ENCODE measurements at regions not wholly inside any gene's neighbourhood (a gene's known extent, or its start where the extent isn't known, plus 50 kb on each side); places are given as distances from the start of the nearest gene placed in this dataset.
"Not testable (repeated sequence)": the region's sequence is repeated elsewhere in the genome, so short reads cannot be mapped to it uniquely, and the experiment has no call there.

GRCh38 chr6:26957399-26958127 lies 289.9 kb upstream of the PRSS16 start:
- DNase-seq: not testable (repeated sequence)

- not testable (repeated sequence) for DNase-seq
Measured at GRCh38 chr6:26961236-26961635, 286.3 kb upstream of the PRSS16 start.

GRCh38 chr6:27002447-27002846 lies 245.1 kb upstream of the PRSS16 start:
- no peak for DNase-seq

GRCh38 chr6:27007020-27007419 lies 240.5 kb upstream of the PRSS16 start:
- DNase-seq: no peak

DNA sequence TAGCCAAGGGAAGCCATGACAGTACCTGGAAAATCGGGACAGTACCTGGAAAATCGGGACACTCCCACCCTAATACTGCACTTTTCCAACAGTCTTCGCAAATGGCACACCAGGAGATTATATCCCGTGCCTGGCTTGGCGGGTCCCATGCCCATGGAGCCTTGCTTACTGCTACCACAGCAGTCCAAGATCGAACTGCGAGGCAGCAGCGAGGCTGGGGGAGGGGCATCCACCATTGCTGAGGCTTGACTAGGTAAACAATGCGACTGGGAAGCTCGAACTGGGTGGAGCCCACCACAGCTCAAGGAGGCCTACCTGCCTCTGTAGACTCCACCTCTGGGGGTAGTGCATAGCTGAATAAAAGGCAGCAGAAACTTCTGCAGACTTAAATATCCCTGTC lies 238.9 kb upstream of the PRSS16 start:
- not testable (repeated sequence) for DNase-seq

DNA sequence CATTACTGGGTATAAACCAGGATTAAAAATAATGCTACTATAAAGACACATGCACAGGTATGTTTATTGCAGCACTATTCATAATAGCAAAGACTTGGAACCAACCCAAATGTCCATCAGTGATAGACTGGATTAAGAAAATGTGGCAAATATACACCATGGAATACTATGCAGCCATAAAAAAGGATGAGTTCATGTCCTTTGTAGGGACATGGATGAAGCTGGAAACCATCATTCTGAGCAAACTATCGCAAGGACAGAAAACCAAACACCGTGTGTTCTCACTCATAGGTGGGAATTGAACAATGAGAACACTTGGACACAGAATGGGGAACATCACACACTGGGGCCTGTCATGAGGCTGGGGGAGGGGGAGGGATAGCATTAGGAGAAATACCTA lies 233.4 kb upstream of the PRSS16 start:
- DNase-seq: not testable (repeated sequence)

GRCh38 chr6:27016689-27017088 lies 230.8 kb upstream of the PRSS16 start:
- DNase-seq: no peak

GRCh38 chr6:27018401-27018800 lies 229.1 kb upstream of the PRSS16 start:
- DNase-seq: not testable (repeated sequence)

GRCh38 chr6:27019651-27020552 lies 227.6 kb upstream of the PRSS16 start:
- DNase-seq: peak; percentile 75

GRCh38 chr6:27020553-27020880 lies 227.0 kb upstream of the PRSS16 start:
- no peak for DNase-seq

DNA sequence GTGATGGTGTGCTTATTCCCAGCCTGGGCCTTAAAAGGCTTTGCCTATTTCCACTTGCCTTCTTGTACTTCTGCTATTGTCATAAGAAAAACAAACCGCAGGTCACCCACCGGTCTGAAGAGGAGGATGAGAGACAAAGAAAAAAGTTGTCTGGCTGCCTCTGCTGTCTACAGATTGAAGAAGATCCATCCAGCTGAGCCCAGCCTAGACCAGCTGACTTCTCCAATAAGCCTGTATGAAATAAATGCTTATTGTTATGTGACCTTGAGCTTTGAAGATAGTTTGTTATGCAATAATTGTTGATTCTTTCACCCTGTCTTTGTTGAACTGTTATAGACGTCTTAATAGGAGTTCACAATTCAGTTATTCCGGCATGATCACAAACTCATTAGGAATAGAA lies 223.8 kb upstream of the PRSS16 start:
- no peak for DNase-seq

GRCh38 chr6:27025351-27025750 lies 222.2 kb upstream of the PRSS16 start:
- no peak for DNase-seq

DNA sequence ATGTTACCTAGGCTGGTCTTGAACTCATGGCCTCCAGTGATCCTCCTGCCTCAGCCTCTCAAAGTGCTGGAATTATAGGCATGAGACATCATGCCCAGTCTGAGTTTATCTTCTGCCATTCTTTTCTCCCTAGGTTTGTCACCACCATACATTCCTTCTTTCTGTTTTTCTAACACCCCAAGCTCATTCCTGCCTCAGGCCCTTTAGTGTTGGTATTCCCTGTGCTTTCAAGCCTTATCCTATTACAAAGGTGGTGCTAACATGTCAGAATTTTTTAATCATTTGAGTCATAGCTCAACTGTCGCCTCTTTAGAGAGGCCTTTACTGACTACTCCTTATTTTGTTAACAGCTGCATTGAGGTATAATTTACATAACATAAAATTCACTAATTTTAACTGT lies 221.1 kb upstream of the PRSS16 start:
- DNase-seq: no peak

DNA sequence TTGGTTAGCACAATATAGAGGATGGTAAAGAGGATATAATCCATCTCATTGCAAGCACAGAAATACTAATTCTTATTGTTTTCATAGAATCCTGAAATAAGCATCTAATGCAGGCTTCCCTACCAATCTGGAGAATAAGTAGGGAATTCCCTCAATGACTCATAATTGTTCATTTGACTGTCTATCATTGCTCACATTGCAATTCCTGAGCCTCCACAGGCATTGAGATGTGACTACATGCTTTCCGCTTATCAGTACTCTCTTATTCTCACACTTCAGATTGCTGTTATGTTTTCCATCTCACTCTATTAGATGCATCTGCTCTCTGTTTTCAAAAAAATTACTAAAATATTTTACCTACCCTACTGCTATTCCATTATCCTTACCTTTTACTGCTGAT lies 216.2 kb upstream of the PRSS16 start:
- DNase-seq: no peak

- no peak for DNase-seq
Measured at GRCh38 chr6:27038498-27038897, 209.0 kb upstream of the PRSS16 start.

- DNase-seq: no peak
Measured at GRCh38 chr6:27040244-27041042, 207.1 kb upstream of the PRSS16 start.

DNA sequence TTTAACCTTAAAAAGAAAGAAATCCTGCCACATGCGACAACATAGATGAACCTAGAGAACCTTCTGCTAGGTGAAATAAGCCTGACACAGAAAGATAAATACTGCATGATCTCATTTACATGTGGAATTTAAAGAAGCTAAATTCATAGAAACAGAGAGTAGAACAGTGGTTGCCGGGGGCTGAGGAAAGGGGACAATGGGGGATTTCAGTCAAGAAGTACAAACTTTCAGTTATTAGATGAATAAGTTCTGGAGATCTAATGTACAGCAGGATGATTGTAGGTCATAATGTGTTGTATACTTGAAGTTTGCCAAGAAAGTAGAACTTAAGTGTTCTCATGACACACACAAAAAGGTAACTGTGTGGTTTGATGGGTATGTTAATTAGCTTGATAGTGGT lies 204.3 kb upstream of the PRSS16 start:
- no peak for DNase-seq

DNA sequence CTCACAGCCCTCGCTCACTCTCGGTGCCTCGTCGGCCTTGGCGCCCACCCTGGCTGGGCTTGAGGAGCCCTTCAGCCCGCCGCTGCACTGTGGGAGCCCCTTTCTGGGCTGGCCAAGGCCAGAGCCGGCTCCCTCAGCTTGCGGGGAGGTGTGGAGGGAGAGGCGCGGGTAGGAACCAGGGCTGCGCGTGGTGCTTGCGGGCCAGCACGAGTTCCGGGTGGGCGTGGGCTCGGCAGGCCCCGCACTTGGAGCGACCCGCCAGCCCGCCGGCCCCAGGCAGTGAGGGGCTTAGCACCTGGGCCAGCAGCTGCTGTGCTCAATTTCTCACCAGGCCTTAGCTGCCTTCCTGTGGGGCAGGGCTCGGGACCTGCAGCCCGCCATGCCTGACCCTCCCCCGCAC lies 202.4 kb upstream of the PRSS16 start:
- not testable (repeated sequence) for DNase-seq

DNA sequence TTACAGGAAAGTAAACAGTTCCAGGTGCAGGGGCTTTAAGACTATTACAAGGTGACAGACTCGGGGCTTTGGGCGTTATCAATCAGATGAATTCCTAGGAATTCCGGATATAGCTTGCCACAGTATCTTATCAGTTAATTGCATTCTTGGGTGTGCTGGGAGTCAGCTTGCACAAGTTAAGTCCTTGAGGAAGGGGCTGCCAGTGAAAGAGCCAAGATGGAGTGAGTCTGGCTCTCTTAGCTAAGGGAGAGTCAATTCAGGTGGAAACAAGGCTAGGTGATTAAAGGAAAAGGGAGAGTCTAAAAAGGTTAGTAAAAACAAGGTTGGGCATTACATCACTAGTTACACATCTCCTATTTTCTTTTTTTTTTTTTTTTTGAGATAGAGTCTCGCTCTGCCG lies 199.8 kb upstream of the PRSS16 start:
- DNase-seq: not testable (repeated sequence)

GRCh38 chr6:27049863-27050781 lies 197.4 kb upstream of the PRSS16 start:
- no peak for DNase-seq

DNA sequence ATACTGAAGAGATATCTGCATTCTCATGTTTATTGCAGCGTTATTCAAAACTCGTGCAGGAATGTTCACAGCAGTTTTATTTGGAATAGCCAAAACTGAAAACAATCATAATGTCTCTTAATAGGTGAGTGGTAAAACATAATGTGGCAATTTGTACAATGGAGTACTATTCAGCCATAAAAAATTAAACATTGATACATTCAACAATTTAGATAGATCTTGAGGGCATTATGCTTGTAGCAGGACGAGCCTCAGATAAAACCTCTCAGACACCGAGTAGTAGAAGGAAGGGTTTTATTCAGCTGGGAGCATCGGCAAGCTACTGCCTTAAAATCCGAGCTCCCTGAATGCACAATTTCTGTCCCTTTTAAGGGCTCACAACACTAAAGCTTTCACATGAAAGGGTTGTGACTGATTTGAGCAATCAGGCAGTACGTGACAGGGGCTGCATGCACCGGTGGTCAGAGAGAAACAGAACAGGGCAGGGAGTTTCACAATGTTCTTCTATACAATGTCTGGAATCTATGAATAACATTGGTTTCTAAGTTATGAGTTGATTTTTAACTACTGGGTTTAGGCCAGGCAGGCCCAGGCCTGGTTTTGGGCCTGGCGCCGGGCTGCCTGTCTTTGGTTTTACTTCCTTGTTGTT lies 195.3 kb upstream of the PRSS16 start:
- DNase-seq: not testable (repeated sequence)
